ENCODE measurements at regions not wholly inside any gene's neighbourhood (a gene's known extent, or its start where the extent isn't known, plus 50 kb on each side); places are given as distances from the start of the nearest gene placed in this dataset.

DNA sequence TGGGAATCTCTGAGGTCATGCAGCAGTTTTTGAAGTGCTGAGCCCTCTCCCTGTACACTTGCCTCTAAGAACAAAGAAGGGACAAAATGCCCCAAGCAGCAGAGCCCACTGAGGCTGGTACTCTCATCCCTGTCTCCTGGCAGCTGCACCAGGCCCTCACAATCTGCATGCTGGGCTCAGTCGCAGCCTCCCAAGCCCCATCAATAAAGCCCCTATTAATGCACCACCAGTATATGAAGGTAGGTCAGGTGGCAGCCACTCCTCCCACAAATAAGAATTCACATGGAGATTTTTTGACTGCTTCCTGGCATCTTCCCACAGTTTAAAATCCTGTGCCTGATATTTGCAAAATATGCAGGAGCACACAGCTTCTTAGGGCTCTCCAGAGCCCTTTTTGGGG lies 181.2 kb upstream of the PALMD start:
- no peak overlapping the region for H3K4me3 ChIP-seq (replicated peaks; ENCODE audit: low read depth, low read length)
- TF ChIP-seq, protein P1, sequence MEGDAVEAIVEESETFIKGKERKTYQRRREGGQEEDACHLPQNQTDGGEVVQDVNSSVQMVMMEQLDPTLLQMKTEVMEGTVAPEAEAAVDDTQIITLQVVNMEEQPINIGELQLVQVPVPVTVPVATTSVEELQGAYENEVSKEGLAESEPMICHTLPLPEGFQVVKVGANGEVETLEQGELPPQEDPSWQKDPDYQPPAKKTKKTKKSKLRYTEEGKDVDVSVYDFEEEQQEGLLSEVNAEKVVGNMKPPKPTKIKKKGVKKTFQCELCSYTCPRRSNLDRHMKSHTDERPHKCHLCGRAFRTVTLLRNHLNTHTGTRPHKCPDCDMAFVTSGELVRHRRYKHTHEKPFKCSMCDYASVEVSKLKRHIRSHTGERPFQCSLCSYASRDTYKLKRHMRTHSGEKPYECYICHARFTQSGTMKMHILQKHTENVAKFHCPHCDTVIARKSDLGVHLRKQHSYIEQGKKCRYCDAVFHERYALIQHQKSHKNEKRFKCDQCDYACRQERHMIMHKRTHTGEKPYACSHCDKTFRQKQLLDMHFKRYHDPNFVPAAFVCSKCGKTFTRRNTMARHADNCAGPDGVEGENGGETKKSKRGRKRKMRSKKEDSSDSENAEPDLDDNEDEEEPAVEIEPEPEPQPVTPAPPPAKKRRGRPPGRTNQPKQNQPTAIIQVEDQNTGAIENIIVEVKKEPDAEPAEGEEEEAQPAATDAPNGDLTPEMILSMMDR (IDR thresholded peaks at IDR 0.05; ENCODE audit: low read depth, low read length, missing control alignments), result no peak
- no peak for DNase-seq (ENCODE audit: extremely low read depth, low read depth)

DNA sequence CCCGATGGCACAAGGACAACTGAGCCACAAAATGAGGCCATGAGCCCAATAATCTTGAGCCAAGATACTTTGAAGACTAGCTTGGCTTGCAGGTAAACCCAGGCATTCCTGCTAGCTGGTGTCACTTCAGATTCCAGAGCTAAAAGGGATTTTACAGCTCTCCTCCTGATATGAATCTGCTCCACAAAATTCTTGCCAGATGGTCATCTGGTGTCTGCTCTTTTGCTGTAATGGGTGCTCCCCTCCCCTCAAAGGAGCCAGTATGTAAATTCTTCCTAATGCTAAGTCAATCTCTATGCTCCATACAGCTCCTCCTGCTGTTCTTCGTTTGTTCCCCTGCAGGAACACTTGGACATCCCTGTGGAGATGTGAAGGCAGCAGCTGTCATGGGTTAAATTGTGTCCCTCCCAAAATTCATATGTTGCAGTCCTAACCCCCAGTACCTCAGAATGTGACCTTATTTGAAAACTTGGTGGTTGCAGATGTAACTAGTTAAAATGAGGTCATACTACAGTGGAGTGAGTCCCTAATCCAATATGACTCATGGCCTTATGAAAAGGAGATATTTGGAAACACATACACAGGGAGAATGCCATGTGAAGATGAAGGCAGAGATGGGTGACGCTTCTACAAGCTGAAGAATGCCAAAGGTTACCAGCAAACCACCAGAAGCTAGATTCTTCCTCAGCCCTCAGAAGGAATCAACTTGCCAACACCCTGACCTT lies 180.6 kb upstream of the PALMD start:
- H3K4me3 ChIP-seq (replicated peaks; ENCODE audit: low read depth, low read length), result no peak overlapping the region
- peak; percentile 96 for DNase-seq (ENCODE audit: extremely low read depth, low read depth)
- TF ChIP-seq, protein P1 (IDR thresholded peaks at IDR 0.05; ENCODE audit: low read depth, low read length, missing control alignments), result peak; percentile 44

DNA sequence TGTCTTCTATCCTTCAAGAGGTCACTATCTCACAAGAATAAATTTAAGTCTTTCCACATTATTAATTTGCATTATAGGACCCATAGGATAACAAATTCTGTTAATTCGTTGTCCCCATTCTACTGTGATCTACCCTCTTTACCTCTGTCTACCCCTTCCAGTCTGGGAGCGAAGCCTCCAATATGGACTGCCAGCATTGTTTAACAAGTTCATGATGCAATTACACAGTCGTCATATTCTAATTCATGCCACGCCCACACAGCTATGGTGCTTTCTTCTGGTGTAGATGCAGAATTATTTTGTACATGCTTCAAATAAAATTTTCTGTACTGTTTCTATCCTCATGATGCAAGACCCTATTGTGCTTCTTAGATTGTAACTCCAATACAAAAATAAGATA lies 178.3 kb upstream of the PALMD start:
- no peak overlapping the region for H3K4me3 ChIP-seq (replicated peaks; ENCODE audit: low read depth, low read length)
- TF ChIP-seq, protein P1 (IDR thresholded peaks at IDR 0.05; ENCODE audit: low read depth, low read length, missing control alignments), result no peak
- DNase-seq (ENCODE audit: extremely low read depth, low read depth), result no peak

DNA sequence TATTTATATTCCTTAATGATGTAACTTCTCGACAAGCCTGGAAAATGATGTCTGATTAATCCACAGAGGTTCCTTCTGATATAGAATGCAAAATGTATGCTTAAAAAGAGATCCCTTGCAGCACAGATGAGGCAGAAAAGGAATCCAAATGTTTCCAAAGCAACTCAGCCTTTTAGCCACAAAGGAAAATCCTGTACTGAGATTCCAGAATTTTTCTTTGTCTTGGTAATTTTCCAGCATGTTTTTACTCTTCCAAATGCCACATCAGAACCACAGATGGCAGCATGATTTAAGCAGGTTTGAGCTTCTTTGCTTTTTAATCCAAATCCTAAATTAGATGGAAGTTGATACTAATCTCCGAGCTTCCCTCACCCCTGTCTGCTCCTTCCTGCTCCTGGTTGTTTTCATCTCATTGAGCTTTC lies 176.4 kb upstream of the PALMD start:
- no peak for DNase-seq (ENCODE audit: extremely low read depth, low read depth)

DNA sequence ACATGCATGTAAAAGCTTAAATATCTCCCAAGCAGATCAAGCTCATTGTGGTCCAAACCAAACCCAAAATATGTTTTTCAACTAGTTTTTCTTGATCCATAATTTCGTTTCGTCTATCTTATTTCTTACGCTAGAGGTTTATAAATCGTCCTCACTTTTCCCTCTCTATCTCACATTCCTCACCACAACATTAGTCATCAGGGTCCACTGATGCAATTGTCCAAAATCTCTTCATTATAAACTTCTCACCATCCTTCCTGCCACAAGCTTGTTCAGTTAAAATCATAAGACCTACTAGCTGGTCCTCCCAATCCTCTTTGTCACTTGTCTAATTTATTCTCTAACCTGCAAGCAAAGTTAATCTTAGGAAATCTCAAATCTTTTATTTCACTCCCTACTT lies 173.0 kb upstream of the PALMD start:
- no peak overlapping the region for H3K4me3 ChIP-seq (replicated peaks; ENCODE audit: low read depth, low read length)
- no peak for DNase-seq (ENCODE audit: extremely low read depth, low read depth)
- TF ChIP-seq, protein P1 (IDR thresholded peaks at IDR 0.05; ENCODE audit: low read depth, low read length, missing control alignments), result no peak

More for the DNA sequence above, 176.4 kb upstream of the PALMD start:
- TF ChIP-seq, protein P1 (IDR thresholded peaks at IDR 0.05; ENCODE audit: low read depth, low read length, missing control alignments), result no peak
- H3K4me3 ChIP-seq (replicated peaks; ENCODE audit: low read depth, low read length), result no peak overlapping the region

DNA sequence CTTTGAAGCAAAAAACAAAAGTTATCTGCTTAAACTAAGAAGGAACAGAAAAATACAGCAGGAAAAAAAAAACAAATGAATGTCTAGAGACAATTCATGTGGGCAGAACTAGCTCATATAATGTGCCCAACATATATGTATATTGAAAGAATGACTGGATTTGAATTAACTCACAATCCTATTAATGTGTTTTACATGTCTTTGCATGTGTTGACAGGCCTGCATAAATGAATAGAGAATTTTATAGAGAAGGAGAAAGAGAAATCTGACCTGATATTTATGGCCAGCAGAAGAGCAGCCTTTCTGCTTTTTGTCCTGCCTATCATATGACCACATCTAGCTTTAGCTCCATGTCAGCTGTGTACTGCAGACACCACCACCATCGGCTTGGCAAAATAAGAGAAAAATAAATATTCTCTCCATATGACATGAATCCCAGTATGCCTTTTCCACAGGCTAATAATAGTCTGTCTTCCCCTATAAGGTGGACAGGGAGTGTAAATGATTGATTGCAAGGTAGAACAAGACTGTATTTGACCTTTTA lies 171.5 kb upstream of the PALMD start:
- DNase-seq (ENCODE audit: extremely low read depth, low read depth), result no peak
- no peak overlapping the region for H3K4me3 ChIP-seq (replicated peaks; ENCODE audit: low read depth, low read length)
- TF ChIP-seq, protein P1 (IDR thresholded peaks at IDR 0.05; ENCODE audit: low read depth, low read length, missing control alignments), result no peak
